Epithelial cell of esophagus (primary cell): ENCODE measurements at regions not wholly inside any gene's neighbourhood (a gene's known extent, or its start where the extent isn't known, plus 50 kb on each side); places are given as distances from the start of the nearest gene placed in this dataset.
"Not testable (repeated sequence)": the region's sequence is repeated elsewhere in the genome, so short reads cannot be mapped to it uniquely, and the experiment has no call there.

Experiments
- DNase-seq: peaks from one replicate; pipeline ENCODE4 v3.0.0; 2010; ENCODE audit warnings: low read depth
- H3K4me3 ChIP-seq: 2 replicates; pipeline ENCODE4 v1.5.1; 2011; ENCODE audit warnings: mild to moderate bottlenecking, low read length, control low read depth
- CTCF ChIP-seq: IDR thresholded peaks from 2 replicates; pipeline ENCODE4 v1.5.1; 2011; ENCODE audit warnings: low read depth, mild to moderate bottlenecking, low read length, control low read depth, inconsistent platforms; ENCODE audit not compliant: insufficient read depth; ENCODE audit errors: missing control alignments

DNA sequence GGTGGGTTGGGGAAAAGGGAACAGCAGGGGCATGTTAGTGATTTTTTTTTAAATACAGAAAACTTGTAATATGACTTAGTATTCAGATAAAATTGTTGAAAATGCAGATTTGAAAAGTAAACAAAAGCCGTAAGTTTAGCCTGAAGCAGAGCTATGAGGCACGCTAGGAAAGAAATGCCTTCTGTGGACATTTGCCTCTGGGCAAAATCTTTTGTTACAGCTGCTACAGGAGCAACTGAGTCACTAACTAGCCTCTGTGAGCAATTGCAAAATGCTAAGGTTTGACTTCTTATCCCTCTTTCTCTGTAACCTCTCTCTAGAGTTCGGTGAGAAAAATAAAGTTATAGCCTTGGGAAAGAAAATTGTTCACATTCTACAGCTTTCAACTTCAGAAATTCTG lies 350.0 kb downstream of the SLC7A11 start:
- no peak for TF ChIP-seq CTCF
- no peak overlapping the region for H3K4me3 ChIP-seq
- peak; percentile 85 for DNase-seq

- no peak overlapping the region for H3K4me3 ChIP-seq
- DNase-seq: no peak
- no peak for TF ChIP-seq CTCF
Observed at GRCh38 chr4:137890812-137891211, 351.3 kb downstream of the SLC7A11 start.

- DNase-seq: peak; percentile 47
- H3K4me3 ChIP-seq: no peak overlapping the region
- no peak for TF ChIP-seq CTCF
Observed at GRCh38 chr4:137881641-137882040, 349.3 kb upstream of the PCDH18 start.

DNA sequence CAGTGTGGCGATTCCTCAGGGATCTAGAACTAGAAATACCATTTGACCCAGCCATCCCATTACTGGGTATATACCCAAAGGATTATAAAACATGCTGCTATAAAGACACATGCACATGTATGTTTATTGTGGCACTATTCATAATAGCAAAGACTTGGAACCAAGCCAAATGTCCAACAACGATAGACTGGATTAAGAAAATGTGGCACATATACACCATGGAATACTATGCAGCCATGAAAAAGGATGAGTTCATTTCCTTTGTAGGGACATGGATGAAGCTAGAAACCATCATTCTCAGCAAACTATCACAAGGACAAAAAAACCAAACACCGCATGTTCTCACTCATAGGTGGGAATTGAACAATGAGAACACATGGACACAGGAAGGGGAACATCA lies 335.8 kb upstream of the PCDH18 start:
- not testable (repeated sequence) for H3K4me3 ChIP-seq

DNA sequence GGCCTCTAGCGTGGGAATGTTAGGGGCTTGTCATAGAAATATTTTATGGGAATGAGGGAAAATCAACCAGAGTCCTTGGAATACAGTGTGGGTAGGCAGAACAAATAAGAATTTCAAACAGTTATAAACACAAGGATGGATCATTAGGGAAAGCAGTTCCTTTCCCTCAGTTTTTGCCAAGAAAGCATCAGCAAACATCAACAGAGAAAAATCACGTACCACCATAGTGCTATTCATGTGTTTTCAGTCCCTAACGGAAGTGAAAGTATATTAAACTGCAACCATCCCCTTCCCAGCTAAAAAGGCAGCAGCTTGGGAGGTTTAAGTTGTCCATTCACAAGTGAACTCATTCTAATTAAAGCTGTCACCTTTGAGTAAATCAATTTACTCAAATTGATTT lies 334.4 kb upstream of the PCDH18 start:
- H3K4me3 ChIP-seq: no peak overlapping the region
- TF ChIP-seq CTCF: no peak
- DNase-seq: no peak

More for the DNA sequence above, 335.8 kb upstream of the PCDH18 start:
- not testable (repeated sequence) for DNase-seq

- peak; percentile 45 for TF ChIP-seq CTCF
- H3K4me3 ChIP-seq: no peak overlapping the region
- DNase-seq: peak; percentile 17
Observed at GRCh38 chr4:137861682-137862081, 329.4 kb upstream of the PCDH18 start.

DNA sequence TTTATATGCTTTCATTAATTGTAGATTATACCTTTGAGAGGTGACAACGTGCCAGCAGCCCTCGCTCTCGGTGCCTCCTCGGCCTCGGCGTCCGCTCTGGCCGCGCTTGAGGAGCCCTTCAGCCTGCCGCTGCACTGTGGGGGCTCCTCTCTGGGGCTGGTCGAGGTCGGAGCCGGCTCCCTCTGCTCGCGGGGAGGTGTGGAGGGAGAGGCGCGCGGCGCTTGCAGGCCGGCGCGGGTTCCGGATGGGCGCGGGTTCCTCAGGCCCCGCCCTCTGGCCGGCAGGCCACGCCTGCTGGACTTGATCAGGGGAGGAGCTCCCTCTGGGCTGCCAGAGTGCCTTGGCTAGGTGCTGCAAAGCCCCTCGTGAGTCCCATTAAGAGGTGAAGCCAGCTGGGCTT lies 321.1 kb upstream of the PCDH18 start:
- no peak for TF ChIP-seq CTCF
- no peak overlapping the region for H3K4me3 ChIP-seq

DNA sequence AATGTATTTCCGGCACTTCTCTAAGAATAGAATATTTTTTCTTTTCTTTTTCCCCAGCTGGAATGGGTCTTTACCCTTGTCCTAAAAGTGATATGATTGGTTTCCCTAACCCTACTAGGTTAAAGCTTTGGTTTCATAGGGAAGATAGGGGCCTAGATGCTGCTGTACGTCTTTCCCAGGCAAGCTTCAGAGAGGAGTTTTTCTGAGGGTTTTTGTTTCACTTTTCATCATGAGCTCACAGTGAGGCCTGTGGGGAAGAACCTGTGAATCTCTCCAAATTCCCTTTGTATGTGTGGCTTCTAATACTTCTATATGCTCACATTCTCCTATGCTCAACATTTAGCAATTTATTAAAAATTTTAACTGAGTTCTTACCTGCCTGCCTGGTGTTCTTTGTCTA lies 320.0 kb upstream of the PCDH18 start:
- DNase-seq: no peak
- TF ChIP-seq CTCF: no peak
- H3K4me3 ChIP-seq: no peak overlapping the region

More for the DNA sequence above, 321.1 kb upstream of the PCDH18 start:
- no peak for DNase-seq
